ENCODE measurements at regions not wholly inside any gene's neighbourhood (a gene's known extent, or its start where the extent isn't known, plus 50 kb on each side); places are given as distances from the start of the nearest gene placed in this dataset.

- Mint-ChIP-seq H3K4me1 (ENCODE audit: insufficient read depth, unreplicated experiment) (peaks cover 9% of the 10 kb centered on the region), H3K27me3 (ENCODE audit: insufficient read depth, unreplicated experiment) (peaks cover 10% of the 10 kb centered on the region), H3K27ac (ENCODE audit: low read depth, unreplicated experiment) (no peak overlapping the region), H3K36me3 (ENCODE audit: insufficient read depth, unreplicated experiment) (no peaks in the 10 kb centered on the region), H3K9me3 (ENCODE audit: unreplicated experiment) (peaks cover 8% of the 10 kb centered on the region), H3K4me3 (ENCODE audit: unreplicated experiment) (no peak overlapping the region)
- ChIA-PET POLR2A (interaction anchor here (0.6 kb wide), 1 partner anchor 16 kb away, joined by 3 read pairs; no protein-coding TSS in a partner anchor), CTCF (interaction anchor here (0.6 to 0.7 kb wide), 2 partner anchors 230 to 1151 kb away, joined by 4 to 5 read pairs; no protein-coding TSS in a partner anchor)
- intact Hi-C loops (cut with micrococcal nuclease) = no loop called here
- BruUV-seq (replicated peaks) = no TSS peak
- DNase-seq (ENCODE audit: unreplicated experiment) = no peak
- no peak for TF ChIP-seq CTCF (IDR thresholded peaks at IDR 0.05; ENCODE audit: unreplicated experiment)
Measured at GRCh38 chr2:216770050-216770449, 74.7 kb upstream of the IGFBP5 start.

DNA sequence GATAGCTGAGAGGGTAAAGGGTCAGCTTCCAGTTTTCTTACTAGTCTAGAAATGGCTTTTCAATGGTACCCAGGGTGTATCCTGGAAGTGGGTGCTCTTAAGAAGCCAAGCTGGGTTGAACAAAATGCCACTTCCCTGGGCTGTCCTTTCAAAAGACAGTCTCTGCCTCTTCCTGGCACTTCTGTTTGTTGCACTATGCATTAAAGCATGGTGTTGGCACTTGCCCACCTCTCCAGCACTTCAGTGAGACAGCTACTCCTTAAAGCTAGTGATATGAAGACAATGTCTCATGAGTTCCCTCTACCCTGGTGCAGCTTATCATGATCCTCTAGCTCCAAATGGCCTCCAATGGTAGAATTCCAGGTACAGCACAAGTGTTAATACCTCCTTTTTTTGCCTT, 74.3 kb upstream of the IGFBP5 start:
- Mint-ChIP-seq H3K27ac (ENCODE audit: low read depth, unreplicated experiment) (no peak overlapping the region), H3K4me3 (ENCODE audit: unreplicated experiment) (no peak overlapping the region), H3K4me1 (ENCODE audit: insufficient read depth, unreplicated experiment) (peaks cover 4% of the 10 kb centered on the region), H3K36me3 (ENCODE audit: insufficient read depth, unreplicated experiment) (no peaks in the 10 kb centered on the region), H3K9me3 (ENCODE audit: unreplicated experiment) (peaks cover 8% of the 10 kb centered on the region), H3K27me3 (ENCODE audit: insufficient read depth, unreplicated experiment) (peaks cover 10% of the 10 kb centered on the region)
- no peak for DNase-seq (ENCODE audit: unreplicated experiment)
- intact Hi-C loops (cut with micrococcal nuclease) = no loop called here
- ChIA-PET POLR2A (interaction anchor here (0.6 kb wide), 1 partner anchor 16 kb away, joined by 3 read pairs; no protein-coding TSS in a partner anchor), CTCF (interaction anchor here (0.7 kb wide), 1 partner anchor 230 kb away, joined by 5 read pairs; no protein-coding TSS in a partner anchor)
- TF ChIP-seq CTCF (IDR thresholded peaks at IDR 0.05; ENCODE audit: unreplicated experiment) = no peak
- no TSS peak for BruUV-seq (replicated peaks)

DNA sequence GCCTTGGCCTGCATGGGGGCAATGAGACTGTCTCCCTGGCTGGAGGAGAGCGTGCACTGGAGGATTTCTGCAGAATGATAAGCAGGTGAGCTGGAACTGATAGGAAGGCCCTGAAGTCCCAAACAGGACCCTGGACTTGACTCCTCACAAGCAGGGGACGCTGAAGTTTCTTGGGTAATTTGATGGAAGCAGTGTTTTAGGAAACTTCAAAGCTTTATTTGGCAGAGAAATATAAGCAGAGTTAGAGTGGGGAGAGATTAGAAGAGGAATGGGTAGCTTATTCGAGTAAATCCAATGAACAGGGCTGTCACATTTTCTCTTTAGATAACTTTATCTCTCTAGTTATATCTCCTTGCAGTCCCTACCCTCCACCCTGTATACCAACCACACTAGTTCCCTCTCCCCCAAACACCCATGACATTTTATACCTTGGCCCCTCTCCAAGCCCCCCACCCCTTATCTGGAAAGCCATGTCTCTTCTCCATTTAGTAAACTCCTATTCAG, 73.6 kb upstream of the IGFBP5 start:
- intact Hi-C loops (cut with micrococcal nuclease) = no loop called here
- Mint-ChIP-seq H3K36me3 (ENCODE audit: insufficient read depth, unreplicated experiment) (no peaks in the 10 kb centered on the region), H3K4me3 (ENCODE audit: unreplicated experiment) (no peak overlapping the region), H3K27ac (ENCODE audit: low read depth, unreplicated experiment) (no peak overlapping the region), H3K4me1 (ENCODE audit: insufficient read depth, unreplicated experiment) (no peaks in the 10 kb centered on the region), H3K9me3 (ENCODE audit: unreplicated experiment) (peaks cover 8% of the 10 kb centered on the region), H3K27me3 (ENCODE audit: insufficient read depth, unreplicated experiment) (peaks cover 10% of the 10 kb centered on the region)
- CTCF ChIA-PET = no interaction called here
- POLR2A ChIA-PET = no interaction called here
- TF ChIP-seq CTCF (IDR thresholded peaks at IDR 0.05; ENCODE audit: unreplicated experiment) = no peak
- BruUV-seq (replicated peaks) = no TSS peak
- no peak for DNase-seq (ENCODE audit: unreplicated experiment)

DNA sequence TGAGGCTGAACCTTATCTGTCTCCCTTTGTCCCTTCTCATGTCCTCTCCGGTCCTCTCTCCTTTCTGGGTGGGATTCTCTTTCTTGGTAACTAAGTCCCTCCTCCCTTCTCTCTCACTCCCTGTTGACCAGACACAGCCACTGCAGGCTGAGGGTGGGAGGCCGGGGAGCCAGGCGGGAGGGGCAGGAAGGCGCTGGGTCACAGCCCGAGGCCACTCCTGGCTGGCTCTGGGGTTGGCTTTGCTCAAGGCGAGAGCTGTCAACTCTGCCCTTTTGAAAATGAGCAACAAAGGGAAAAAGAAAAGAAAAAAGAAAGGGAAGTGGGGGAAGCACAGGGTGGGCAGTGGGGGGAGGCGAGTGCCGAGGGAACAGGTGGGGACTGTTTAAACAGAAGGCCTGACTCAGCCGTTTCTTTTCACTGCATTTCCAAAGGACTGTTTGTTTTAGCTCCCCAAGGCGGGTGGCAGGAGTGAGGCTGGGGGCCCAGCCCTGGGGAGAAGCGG, 70.5 kb upstream of the IGFBP5 start:
- no peak for DNase-seq (ENCODE audit: unreplicated experiment)
- H3K27ac Mint-ChIP-seq (ENCODE audit: low read depth, unreplicated experiment) = no peak overlapping the region
- no peaks in the 10 kb centered on the region for H3K9me3 Mint-ChIP-seq (ENCODE audit: unreplicated experiment)
- H3K4me3 Mint-ChIP-seq (ENCODE audit: unreplicated experiment) = no peak overlapping the region
- H3K27me3 Mint-ChIP-seq (ENCODE audit: insufficient read depth, unreplicated experiment) = peaks cover 10% of the 10 kb centered on the region
- no peak for TF ChIP-seq CTCF (IDR thresholded peaks at IDR 0.05; ENCODE audit: unreplicated experiment)
- ChIA-PET CTCF (interaction anchor here (0.5 to 0.6 kb wide), 3 partner anchors 48 to 665 kb away, joined by 3 to 6 read pairs (median 5); no protein-coding TSS in a partner anchor), POLR2A (no interaction called here)
- H3K36me3 Mint-ChIP-seq (ENCODE audit: insufficient read depth, unreplicated experiment) = no peaks in the 10 kb centered on the region
- no peaks in the 10 kb centered on the region for H3K4me1 Mint-ChIP-seq (ENCODE audit: insufficient read depth, unreplicated experiment)
- intact Hi-C loops (cut with micrococcal nuclease) = no loop called here
- no TSS peak for BruUV-seq (replicated peaks)
